HG03095 (cell line): ENCODE measurements at regions not wholly inside any gene's neighbourhood (a gene's known extent, or its start where the extent isn't known, plus 50 kb on each side); places are given as distances from the start of the nearest gene placed in this dataset.
A peak's percentile ranks its signal among the peaks of the same experiment; 100 is the strongest.

Experiments used
- ATAC-seq: cut with Tn5 transposase; IDR thresholded peaks from one replicate; pipeline ENCODE4 v1.9.1; 2021; ENCODE audit warnings: moderate library complexity; ENCODE audit not compliant: unreplicated experiment

DNA sequence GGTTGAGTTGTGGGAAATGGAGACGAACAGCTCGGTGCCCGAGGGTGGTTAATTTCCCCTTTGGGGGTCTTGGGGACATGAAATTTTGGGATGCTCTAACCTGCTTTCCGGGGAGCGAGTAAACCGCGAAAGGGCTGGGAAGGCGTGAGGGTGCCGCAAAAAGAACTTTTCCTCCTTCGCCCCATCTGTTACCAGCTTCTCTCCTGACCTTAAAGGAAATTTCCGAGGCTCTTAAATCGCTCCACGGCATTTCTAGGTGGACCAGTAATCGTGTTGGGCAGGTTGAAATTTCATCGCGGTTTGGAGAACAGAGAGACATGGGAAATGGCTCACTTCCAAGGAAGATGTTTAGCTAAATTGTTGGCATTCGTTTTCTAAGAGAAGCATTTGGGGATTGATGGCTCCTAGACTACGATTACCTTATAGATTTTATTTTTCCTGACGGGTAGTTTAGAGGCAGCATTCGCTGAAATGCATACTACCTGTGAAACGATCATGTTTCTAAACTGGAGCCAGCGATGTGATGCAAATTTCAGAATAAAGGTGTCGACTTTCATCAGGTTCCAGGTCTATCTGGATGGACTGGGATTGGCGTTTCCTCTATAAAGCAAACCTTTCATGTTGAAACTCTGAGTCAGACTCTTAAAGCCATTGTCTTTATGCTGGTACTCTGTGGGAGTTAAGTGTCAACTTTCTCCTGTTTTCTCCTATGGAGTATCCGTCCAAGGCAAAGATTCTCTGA is 414.5 kb downstream of the PCNX1 start:
- no peak for ATAC-seq

GRCh38 chr14:71322655-71323250 is 415.5 kb downstream of the PCNX1 start:
- ATAC-seq = no peak

DNA sequence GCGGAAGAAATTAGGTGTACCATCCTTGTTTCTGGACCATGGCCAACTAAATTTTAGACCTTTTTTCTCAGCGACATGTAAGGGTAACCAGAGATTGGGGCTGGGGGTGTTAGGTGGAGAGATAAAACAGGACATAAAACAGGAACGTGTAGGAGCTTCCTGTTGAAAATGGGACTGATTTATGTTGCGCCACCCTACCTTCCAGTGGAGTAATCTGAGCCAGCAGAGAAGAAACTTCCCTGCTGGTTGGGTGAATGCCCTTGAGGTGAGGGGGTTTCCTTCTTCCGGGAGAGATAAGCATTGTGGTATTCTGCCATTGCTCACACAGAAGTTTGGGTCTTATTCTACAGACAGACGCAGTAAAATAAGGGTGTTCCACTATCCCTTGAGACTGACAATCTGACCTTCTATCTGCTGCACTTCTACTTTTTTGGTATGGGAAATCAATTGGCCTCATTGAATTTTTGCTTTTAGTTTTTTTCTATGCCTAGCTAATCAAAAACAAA is 417.6 kb downstream of the PCNX1 start:
- no peak for ATAC-seq

DNA sequence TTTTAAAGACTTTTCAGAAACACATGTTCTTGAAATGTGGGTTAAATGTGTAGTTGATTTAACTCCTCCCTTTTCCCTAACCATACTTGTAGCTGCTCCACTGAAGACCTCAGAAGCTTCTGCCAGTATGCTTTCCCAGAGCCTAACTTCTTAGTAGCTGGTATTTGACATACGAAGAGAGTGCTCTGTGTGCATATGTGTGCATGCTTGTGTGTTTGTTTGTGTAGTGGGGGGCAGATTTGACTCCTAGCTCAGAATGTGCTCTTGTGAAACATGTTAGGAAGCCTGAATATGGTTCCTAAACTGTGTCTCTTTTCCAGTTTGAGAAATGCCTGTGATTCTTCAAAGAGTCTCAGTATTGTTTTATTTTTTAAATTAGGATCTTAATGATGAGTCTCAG is 420.4 kb downstream of the PCNX1 start:
- ATAC-seq = no peak

DNA sequence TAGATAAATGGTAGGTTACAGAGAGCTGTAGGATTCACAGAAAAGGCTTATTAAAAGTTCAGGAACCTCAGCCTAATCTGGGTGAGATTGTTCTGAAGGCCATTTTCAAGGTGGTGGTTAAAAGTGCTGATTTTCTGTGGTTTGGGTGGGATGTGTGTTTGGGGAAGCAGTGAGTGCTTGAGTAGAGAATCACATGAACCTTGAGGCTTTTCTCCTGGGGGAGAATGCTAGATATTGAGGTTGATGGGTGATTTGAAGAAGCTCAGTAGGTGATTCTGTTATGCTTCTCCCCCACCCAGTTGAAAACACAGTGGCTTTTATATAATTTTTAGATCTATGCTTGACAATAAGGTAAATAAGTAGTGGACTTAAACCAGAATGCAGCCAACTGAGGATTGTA is 420.9 kb downstream of the PCNX1 start:
- ATAC-seq = peak; percentile 40

GRCh38 chr14:71328954-71329353 is 421.7 kb downstream of the PCNX1 start:
- ATAC-seq = no peak

DNA sequence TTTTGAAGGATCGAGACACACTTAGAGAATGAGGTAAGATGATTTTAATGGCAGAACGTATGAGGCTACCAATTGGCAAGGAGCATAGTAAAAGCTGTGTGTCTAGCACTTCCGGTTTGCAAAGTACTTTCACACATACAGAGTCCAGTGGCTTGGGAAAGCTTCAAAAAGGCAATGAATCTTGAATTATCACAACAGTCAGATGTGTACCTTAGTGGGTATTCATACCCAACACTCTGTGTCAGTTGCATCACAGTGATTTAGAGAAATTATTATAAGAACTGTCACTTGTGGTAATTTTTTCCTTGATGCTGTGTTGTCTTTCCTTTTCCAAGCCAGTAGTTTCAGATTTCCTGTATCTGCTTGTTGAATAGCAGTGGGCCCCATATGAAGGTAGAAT is 424.1 kb downstream of the PCNX1 start:
- no peak for ATAC-seq

DNA sequence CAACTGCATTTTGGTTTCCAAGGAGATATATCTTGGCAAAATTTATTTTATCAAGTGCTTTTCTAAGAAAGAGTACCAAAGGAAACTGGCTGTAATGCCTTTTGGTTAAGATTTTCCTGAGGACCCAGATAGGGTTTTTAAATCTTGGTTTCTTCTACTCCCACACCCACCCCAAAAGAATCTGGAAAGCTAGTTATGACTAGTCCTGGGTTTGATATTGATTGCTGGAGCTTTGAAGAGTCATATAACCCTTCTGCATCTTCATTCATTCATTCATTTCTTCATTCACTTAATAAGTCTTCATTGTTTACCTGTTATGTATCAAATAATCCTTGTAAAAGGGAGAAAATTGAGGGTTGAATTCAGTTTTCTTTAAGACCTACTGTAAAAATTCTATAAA is 425.2 kb downstream of the PCNX1 start:
- ATAC-seq = no peak

DNA sequence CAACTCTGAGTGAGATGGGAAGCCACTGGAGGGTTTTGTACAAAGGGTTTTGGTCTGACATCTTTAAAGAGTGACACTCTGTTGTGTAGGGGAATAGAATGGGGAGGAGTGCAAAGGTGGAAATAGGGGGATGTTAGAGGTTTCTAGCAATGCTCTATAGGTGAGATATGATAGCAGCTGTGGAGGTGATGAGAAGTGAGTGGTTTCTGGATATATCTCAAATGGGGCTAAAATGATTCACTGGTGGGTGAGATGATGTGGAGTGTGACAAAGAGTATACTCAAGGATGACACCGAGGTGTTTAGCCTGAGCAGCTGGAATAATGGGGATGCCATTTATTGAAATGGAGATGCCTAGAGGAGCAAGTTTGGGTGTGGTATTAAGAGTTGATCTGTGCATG is 426.4 kb downstream of the PCNX1 start:
- ATAC-seq = no peak

DNA sequence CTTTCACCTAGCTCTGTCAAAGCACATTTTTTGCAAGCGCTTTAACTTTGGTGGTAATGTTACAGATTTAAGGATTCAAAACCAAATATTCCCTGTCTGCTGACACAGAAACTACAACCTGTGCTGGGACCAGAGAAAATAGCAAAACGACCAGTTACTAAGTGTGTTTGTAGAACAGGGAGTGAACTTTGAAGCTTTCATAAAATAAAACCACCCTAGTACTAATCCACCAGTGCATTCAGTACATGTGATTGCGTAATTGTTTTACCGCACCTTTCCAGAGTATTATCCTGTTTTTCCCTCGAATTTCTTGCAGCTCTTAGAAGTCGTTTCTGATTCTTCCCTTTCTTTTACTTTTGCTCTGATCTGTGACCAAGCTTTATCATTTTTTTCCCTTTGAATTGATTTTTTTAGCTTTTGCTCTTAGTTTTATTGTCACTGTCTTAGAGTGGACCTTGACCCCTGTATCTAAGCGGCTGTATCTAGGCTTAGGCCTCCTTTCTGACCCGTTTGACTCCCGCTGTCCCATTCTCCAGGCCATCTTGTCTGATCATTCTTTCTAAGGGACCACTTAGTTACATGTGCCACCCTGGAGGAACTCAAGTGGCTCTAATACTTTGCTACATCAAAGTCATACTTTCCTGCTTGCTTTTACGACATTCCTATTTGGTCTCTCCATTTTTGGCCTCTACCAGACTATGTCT is 429.4 kb downstream of the PCNX1 start:
- ATAC-seq = no peak

GRCh38 chr14:71338153-71338552 is 430.9 kb downstream of the PCNX1 start:
- ATAC-seq = no peak

DNA sequence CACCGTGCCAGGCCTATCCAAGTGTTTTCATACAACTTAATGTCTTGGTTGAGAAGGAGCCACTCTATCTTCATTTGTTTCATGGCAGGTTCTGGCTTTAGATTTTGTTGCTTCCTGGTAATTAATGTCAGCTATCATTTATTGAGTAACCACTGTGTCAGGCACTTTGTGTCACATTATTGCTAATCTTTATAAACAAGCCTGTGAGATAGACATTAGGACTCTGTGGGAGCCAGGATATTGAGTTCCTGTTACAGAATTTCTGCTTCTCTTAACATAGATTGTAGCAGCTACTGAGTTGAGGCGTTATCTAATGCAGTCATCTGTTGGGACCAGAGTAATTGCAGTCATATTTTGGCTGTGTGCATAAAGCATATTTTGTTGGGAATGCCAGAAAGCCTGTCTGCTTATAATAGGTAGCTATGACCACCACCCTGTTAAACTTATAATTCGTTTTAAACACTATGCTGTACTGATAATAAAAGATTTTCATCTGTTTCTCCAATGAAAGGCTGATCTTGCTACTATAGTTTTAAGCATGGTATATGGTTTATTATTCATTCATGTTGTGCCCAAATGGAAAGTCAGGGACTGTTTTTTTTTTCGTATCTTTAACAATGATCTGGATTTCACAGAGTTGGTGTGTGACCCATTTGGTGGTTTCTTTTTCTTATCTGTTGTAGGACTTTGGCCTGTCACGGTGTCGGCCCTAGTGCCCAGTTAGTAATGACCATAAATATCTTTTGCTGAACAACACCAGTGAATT is 432.6 kb downstream of the PCNX1 start:
- ATAC-seq = no peak

- no peak for ATAC-seq
These were observed 433.9 kb downstream of the PCNX1 start for GRCh38 chr14:71341156-71341555.

DNA sequence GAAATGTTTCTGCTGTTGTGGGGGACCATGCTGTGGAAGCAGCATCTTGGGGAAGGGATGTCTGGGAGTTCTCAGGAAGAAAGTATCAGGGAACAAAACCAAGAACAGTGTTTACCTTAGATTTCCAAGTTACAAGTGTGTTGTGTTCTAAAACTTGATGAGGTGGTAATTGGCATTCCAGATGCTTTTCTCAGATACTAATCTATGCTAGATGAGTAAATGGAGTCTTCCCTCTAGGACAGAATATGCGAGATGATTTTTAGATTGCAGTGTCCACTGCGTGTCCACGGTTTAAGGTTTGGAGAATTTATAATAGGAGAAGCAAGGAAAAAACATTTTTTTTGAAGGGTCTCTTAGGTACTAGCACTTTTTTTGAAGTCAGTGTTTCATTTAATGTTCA is 436.5 kb downstream of the PCNX1 start:
- ATAC-seq = no peak

DNA sequence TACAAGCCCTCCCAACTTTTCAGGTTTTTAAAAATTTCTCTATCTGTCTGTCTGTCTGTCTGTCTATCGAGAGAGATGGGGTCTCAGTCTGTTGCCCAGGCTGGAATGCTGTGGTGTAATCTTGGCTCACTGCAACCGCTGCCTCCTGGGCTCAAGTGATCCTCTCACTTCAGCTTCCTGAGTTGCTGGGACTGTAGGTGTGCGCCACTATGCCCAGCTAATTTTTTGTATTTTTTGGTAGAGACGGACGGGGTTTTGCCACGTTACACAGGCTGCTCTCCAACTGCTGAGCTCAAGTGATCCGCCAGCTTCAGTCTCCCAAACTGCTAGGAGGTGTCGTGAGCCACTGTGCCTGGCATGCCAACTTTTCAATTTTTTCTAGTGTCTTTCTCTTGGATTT is 437.2 kb downstream of the PCNX1 start:
- no peak for ATAC-seq

DNA sequence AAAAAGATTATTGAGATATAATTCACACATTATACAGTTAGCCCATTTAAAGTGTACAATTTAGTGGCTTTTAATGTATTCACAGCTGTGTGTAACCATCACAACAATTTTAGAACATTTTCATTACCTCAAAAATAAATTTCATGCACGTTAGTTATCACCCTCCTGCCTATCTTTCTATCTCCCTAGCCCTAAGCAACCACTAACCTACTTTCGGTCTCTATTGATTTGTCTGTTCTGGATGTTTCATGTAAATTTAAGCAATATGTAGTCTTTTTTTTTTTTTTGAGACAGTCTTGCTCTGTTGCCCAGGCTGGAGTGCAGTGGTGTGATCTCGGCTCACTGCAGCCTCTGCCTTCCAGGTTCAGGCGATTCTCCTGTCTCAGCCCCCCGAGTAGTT is 439.4 kb downstream of the PCNX1 start:
- no peak for ATAC-seq

DNA sequence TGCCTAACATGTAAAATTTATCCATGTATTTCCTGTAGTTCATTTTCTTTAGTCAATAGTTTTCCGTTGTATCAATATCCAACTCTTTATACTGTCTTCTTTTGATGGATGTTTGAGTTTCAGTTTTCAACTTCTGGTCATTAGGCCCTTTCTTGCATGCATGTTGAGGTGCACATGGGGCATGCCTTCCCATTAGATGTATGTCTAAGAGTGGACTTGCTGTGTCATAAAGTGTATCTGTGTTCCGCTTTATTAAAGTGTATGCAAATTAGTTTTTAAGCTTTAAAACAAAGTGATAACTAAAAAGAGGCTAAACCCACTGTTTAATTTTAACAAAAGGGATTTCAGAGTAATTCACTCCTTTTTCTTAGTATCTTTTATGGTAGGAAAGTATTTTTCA is 441.1 kb downstream of the PCNX1 start:
- ATAC-seq = no peak

DNA sequence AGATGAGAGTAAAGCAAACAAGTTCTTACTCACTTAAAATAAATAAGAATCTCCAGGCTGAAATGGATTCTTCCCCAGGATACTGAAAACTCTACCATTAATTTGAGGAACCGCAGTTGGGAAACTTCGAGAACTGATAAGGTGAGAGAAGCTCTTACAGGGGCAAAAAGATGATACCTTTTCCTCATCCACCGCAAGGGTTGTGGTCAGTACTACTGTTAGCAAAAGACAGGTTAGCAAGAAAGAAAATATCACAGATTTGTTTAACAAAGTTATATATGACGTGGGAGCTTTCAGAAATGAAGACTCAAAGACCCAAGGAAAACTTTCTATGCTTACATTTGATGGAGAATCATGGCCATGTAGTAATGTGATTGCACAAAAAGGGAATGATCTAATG is 441.6 kb downstream of the PCNX1 start:
- ATAC-seq = no peak

- ATAC-seq = no peak
These were observed 446.9 kb downstream of the PCNX1 start for GRCh38 chr14:71354142-71354541.

GRCh38 chr14:71354801-71355200 is 447.5 kb downstream of the PCNX1 start:
- no peak for ATAC-seq
